Hematopoietic multipotent progenitor cell treated with erythropoietin and hydrocortisone succinate and interleukin-3 and kit ligand, for 17 days (in vitro differentiated cells): ENCODE measurements at regions not wholly inside any gene's neighbourhood (a gene's known extent, or its start where the extent isn't known, plus 50 kb on each side); places are given as distances from the start of the nearest gene placed in this dataset.
"Not testable (repeated sequence)": the region's sequence is repeated elsewhere in the genome, so short reads cannot be mapped to it uniquely, and the experiment has no call there.

Experiments used
- DNase-seq: peaks from one replicate; pipeline ENCODE4 v3.0.0-alpha.2; 2015; ENCODE audit warnings: low spot score

DNA sequence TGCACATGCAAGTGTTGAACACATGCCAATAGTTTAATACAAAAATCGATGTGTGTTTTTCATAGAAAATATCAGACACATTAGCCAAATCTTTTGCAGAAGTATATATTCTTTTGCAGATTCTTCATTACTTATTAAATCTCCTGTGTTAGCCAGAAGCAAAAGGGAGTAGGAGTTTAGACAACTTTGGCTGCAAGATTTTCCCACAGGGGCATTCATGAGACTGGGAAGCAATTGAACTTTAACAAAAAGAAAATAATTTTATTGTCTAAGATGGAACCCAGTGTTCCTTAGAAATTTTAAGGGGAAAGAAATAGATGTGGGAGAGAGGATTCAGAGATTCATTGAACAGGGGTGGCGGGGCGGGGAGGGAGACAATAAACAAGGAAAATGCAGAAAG, 1336.0 kb downstream of the GATA3 start:
- no peak for DNase-seq

- no peak for DNase-seq
Measured at GRCh38 chr10:9399275-9399983, 1344.9 kb downstream of the GATA3 start.

DNA sequence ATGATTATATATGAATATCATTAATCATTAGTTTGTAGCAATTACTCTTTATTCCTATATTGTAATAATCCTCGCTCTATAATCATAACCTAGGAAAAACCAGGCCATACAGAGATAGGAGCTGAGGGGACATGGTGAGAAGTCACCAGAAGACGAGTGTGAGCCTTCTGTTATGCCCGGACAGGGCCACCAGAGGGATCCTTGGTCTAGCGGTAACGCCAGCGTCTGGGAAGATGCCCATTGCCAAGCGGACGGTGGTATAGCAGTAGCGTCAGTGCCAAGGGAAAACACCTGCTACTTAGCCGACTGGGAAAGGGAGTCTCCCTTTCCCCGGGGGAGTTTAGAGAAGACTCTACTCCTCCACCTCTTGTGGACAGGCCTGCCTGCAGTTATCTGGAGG, 1347.6 kb downstream of the GATA3 start:
- not testable (repeated sequence) for DNase-seq

GRCh38 chr10:9402507-9403195, 1348.2 kb downstream of the GATA3 start:
- not testable (repeated sequence) for DNase-seq

- not testable (repeated sequence) for DNase-seq
Measured at GRCh38 chr10:9407201-9407600, 1352.7 kb downstream of the GATA3 start.

DNA sequence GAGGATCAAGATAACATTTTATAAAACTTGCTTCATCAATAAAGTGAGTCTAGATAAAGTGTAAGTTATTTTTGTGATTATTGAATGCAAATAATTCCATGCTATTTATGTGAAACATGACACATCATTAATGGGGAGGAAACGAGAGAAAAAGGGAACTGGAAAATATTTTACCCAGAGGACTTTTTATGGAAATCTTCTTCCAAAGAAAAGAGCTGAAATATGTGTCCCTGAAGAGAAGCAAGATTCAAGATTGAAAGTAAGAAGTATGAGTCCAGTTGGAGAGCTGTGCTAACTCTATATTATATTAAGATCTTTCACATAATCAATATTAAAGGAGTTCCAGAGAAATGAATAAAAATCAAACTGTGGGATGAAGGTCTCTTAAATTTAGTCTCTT, 1361.8 kb downstream of the GATA3 start:
- DNase-seq: no peak

DNA sequence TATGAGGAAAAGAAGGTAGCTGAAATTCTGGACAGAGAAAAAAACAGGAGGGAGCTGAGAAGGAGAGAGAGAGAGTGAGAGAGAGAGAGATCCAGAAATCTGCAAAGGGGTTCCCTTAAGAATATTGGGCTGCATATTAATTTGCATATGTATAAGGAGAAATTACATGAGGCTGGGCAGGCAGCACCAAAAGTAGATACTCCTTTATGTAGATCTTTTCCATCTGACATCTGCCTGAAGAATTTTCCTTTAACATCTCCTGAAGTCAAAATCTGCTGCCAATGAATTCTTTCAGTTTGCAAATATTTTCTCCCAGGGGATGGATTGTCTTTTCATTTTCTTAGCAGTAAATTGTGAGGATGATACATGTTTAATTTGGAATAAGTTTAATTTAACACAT, 1365.3 kb downstream of the GATA3 start:
- no peak for DNase-seq

GRCh38 chr10:9427209-9427608, 1372.7 kb downstream of the GATA3 start:
- DNase-seq: no peak

GRCh38 chr10:9437131-9437530, 1382.6 kb downstream of the GATA3 start:
- DNase-seq: no peak

- DNase-seq: no peak
Measured at GRCh38 chr10:9443758-9444157, 1389.3 kb downstream of the GATA3 start.

GRCh38 chr10:9449530-9449929, 1395.0 kb downstream of the GATA3 start:
- DNase-seq: no peak

DNA sequence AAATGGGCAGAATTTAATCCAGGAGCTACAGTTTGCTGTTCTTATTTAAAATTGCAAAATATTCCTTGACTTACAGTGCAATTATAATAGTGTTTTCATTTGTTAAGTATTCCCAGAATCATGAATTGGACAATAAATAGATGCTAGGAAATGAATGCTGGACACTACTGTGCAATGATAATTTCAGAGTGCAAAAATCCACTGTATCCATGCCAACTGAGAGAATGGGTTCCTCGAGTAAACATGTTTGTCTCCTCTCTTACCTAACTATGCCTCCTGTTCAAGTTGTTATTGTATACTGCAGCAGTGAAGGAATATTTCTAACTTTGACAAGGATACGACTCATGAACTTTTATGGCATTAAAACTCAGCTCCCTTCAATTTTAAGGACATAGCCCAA, 1396.3 kb downstream of the GATA3 start:
- DNase-seq: no peak

DNA sequence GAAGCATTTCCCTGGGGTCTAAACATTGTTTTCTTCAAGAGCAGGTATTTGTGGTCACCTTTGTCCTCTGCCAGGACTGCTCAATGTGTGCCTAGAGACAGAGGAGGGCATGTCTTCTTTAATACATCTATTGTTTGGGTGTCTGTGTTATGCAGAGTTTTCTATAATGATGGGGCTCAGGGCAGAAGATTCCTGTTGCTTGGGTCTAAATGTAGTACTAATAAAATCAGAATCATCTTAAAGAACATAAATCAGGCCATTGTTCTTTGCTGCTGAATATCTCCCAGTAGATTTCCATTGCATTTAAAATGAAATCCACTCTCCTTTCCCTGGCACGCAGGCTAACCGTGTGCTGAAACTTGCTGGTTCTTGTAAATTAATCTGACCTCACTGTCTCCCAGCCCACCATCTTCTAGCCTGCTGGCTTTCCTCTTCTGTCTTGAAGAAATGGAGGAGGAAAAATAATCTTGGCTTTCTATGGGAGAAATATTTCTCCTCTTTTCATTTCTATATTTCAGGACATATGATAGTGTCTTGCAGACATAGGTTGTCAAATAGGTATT, 1396.8 kb downstream of the GATA3 start:
- DNase-seq: no peak

DNA sequence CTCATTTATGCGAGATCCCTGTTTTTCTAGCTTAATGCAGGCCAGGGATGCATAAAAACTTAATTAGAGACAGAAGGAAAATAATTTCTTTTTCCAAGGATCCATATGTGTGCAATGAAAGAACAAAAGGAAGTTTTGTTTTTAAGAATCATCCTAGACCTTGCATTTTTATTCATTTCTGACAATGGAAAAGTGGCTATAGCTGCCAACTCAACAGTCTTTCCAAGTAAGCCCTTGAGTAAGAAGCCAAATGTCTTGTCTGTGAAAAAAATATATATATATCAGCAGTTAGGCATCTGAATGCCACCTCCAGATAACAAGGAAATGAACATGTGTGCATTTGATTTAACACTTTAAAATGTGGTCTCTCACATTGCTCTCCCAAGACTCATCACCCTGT, 1397.6 kb downstream of the GATA3 start:
- no peak for DNase-seq

DNA sequence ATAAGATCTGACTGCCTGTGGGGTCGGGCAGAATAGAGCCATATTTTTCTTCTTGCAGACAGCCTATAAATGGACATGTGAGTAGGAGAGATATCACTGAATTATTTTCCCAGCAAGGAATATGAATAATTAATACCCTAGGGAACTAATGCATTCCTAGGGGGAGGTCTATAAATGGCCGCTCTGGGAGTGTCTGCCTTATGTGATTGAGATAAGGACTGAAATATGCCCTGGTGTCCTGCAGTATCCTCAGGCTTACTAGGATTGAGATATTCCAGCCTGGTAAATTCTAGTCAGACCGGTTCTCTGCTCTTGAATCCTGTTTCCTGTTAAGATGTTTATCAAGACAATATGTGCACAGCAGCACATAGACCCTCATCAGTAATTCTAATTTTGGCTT, 1399.4 kb downstream of the GATA3 start:
- not testable (repeated sequence) for DNase-seq

- no peak for DNase-seq
Measured at GRCh38 chr10:9469663-9470205, 1415.2 kb downstream of the GATA3 start.

- no peak for DNase-seq
Measured at GRCh38 chr10:9470581-9470980, 1416.1 kb downstream of the GATA3 start.

DNA sequence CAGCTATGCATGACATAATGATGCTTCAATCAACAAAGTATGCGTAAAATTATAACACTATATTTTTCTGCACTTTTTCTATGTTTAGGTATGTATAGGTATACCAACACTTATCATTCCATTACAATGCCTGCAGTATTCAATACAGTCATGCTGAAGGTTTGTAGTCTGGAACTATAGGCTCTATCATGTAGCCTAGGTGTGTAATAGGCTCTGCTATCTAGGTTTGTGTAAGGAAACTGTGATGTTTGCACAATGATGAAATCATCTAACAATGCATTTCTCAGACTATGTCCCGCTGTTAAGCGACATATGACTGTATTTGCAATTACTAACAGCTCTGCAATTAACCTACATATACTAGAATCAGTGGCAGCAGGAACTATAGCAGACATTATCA, 1447.5 kb downstream of the GATA3 start:
- DNase-seq: no peak

- no peak for DNase-seq
Measured at GRCh38 chr10:9504227-9504626, 1449.7 kb downstream of the GATA3 start.

DNA sequence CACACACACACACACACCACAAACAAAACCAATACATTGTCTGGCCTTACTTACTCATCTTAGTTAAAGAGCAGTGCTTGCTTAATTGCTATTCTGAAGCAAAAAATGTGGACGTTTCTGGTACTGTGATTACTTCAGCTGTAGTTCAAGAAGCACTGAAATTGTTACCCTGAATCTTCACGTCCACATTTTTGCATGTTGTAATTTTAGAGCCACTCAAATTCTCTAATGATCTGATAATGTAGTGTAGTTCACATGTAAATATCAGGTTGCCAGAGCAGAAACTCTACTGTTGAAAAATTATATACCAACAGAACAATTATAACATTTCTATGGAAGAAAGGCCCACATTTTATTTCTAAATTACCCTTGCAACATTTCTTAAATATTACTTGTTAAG, 1451.1 kb downstream of the GATA3 start:
- DNase-seq: no peak

DNA sequence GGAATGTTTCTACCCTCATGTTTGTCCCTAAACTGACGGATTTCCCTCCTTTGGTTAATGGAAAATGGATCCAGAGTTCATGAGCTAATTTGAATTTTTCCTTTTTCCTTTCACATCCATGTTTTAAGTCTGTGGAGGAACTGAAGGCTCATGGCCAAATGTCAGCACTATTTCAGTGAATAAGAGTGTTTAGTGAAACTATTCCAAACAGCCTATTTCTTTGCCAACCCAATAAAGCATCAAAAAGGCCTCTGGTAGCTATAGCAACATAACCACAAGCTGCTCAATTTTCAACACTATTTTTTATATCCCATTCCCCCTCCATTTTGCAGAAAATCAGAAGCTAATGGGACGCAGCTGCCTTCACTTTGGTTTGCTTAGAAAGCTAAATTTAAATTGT, 1454.1 kb downstream of the GATA3 start:
- DNase-seq: no peak

- no peak for DNase-seq
Measured at GRCh38 chr10:9510626-9511025, 1456.1 kb downstream of the GATA3 start.

DNA sequence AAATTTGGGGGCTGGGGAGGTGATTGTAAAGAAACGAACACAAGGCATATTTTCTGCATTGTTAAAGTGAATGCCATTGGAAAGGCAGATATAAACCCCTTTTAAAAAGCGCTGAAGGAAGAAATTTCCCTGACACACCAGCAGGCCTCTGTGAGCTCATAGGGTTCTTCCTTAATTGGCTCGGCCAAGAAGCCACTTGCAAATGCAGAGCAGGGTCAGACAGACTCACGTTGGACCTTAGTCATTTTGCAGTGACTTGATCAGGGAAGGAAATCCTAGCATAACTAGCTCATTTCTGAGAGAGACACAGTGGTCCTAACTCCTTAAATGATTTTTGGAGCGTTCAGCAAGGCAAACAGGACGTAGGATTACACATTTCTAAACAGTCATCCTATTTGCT, 1461.4 kb downstream of the GATA3 start:
- no peak for DNase-seq
